G401 (cell line): ENCODE measurements at regions not wholly inside any gene's neighbourhood (a gene's known extent, or its start where the extent isn't known, plus 50 kb on each side); places are given as distances from the start of the nearest gene placed in this dataset.
"Not testable (repeated sequence)": the region's sequence is repeated elsewhere in the genome, so short reads cannot be mapped to it uniquely, and the experiment has no call there.

Experiments
- DNase-seq: peaks from one replicate; pipeline ENCODE4 v3.0.0-alpha.2; 2015; ENCODE audit warnings: low spot score
- in situ Hi-C: cut with HindIII; loops from 2 replicates; pipeline ENCODE4 v1.10.0; 2016; ENCODE audit warnings: low sequenced_read_pairs, mixed read lengths

DNA sequence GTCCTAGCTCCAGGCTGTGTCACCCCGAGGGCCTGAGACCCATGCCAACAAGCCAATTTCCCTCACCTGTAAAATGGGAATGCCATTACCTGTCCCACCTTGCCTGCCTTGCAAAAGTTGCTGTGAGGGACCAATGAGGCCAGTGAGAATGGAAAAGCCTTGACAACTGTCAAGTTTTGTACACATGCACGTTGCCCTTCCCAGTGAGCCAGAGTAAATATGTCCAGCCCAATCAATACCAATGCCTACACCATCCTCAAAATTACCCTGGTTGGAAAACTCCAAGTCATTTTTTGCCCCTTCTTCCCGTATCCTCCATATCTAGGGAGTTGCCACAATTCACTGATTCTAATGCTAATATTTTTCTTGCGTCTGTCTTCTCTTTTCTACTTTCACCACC lies 73.5 kb upstream of the RASGRF1 start:
- DNase-seq: no peak
- in situ Hi-C loops: no loop called here

DNA sequence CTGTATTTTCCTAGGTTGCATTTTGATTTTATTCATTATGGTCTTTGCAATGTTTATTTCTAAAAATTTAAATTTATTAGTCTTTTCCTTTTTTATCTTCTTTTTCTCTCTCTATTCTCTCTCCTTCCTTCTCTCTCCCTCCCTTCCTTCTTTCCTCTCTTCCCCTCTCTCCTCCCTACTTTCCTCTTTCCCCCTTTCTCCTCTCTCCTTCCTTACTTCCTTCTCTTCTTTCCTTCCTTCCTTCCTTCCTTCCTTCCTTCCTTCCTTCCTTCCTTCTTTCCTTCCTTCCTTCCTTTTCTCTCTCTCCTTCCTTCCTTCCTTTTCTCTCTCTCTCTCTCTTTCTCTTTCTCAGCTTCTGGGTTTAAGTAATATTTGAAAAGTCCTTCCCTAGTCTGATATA lies 72.8 kb upstream of the RASGRF1 start:
- in situ Hi-C loops: no loop called here
- DNase-seq: no peak

DNA sequence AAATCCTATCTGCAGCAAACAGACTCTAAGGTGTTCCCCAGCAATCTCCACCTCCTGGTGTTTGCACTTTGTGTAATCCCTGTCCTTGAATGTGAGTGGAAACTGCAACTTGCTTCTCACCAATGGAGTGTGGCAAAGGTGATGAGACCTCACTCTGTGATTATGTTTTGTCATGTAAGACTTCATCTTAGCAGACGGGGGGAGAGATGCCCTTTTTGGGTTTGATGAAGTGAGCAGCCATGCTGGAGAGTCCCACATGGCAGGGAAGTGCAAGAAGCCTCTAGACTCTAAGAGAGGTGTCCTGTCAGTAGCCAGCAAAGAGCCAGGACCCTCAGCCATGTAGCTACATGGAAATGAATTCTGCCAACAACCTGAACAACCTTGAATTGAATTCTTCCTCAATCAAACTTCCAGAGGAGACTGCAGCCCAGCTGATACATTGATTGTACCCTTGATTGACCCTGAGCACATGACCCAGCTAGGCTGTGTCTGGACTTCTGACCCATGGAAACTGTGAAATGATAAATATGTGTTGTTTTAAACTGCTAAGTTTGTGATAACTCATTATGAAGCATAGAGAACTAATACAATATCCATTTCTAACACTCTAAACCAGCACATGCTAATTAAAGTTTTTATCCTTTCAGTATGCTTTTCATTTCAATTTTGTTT lies 71.4 kb upstream of the RASGRF1 start:
- in situ Hi-C loops: no loop called here
- no peak for DNase-seq

DNA sequence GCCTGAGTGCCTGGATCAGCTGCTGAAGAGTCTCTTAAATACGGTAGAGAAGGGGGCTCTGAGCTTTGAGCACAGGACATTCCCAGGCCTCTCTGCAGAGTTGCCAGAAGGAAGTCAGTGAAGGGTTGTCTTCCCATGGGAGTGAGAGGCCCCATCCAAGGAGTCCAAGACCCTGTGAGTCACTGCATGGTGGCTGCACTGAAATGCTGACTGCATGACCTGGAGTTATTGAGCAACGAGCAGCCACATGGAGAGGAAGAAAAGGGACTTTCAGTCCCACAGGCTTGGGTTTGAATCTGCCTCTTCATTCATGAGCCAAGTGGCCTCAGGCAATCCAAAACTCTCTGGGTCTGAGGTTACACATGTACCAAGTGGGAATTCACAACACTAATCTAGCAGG lies 69.6 kb upstream of the RASGRF1 start:
- DNase-seq: no peak
- in situ Hi-C loops: no loop called here

DNA sequence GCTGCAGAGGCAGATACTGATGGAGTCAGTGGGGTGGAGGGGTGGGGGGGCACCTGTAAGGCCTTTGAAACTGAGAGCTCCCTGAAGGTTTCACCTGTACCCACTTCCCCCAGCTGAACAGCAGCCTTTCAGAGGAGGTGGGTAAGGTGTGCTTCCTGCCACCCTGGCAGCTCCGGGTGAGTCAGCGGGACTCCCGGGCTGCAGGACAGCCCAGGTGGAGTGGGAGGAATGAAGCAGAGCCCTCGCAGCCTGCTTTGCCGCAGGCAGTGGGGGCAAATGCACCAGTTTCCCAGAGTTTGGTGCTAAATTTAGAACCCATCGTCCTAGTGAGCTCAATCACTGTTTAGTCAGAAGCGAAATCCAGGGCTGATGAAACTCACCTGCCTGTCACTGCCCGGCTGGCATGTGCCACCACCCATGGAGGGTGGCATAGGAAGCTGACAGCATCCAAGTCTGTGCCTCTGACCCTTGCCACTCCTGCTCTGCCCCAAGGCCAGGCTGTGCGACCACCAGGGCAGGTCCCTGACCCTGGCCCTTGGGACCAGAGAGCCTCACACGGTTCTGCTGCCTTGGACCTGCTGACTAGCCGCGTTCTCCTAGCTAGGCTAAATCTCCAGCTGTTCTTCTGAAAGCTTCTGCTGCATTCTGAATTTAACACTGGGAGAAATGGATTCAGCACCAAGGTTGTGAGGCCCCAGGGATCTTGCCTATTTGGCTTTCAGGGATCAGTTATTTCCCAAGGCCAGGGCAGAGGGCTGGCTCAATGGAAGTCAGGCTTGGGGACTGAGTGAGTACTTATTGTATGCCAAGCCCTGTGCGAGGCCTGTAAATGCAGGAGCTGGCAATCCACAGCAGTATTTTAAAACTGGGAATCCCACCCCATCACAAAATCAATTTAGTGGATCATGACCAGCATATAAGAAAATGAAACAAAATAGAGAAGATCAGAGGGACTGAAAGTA lies 67.3 kb upstream of the RASGRF1 start:
- in situ Hi-C loops: no loop called here
- DNase-seq: no peak

DNA sequence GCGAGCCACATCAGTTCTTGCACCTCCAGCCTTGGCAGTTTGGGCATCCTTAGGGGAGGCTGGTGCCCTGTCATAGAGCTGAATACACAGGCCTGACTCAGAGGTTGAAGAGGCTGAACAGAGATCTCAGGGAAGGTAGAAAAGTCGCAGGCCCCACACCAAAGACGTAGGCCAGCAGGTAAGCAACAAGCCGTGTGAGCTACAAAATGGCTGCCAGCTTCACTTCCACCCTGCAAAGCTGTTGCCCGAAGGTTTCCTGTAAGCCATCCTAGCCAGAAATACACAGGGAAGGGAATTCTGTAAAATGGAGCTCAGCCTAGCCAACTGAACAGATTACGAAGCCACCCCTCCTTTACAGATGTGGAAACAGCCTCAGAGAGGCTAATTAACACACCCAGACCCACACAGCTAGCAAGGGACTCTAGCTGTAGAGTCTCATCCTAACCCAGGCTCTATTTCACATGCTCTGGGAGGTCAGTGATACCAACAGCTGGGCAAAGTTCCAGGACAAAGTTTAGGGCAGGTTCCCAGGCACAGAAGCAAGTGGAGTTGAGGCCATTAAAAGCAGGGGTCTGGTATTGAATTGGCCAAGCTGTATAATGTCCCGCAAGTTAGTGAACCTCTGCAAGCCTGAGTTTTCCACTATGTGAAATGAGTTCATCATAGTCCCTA lies 66.3 kb upstream of the RASGRF1 start:
- in situ Hi-C loops: no loop called here
- no peak for DNase-seq

DNA sequence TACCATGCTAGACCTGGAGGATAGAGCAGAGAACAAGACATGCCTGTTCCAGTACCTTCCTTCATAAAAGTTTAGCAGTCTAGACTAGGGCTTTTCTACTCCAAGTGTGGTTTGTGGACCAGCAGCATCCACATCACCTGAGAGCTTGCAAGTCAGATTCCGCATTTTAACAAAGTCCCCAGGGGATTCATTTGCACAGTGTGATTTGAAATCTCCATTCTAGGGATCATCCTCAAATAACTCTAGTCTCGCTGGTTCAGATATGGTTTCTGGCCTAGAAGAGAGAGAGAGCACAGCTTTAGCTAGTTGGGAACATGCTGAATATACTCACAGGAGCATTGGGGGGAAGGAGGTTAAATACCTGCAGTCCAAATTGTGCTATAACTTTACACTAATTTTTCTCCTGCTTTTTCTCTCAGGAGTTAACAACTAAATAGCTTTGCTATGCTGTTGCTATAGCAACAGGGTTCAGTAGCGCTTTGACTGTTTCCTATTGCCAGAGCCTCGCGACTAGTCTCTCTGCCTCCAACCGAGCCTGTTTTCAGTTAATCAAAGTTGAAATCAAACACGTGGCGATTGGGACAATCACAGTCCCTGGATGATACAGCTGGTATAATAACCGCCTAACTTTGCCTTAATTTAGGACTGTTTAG lies 64.0 kb upstream of the RASGRF1 start:
- DNase-seq: no peak
- in situ Hi-C loops: no loop called here

DNA sequence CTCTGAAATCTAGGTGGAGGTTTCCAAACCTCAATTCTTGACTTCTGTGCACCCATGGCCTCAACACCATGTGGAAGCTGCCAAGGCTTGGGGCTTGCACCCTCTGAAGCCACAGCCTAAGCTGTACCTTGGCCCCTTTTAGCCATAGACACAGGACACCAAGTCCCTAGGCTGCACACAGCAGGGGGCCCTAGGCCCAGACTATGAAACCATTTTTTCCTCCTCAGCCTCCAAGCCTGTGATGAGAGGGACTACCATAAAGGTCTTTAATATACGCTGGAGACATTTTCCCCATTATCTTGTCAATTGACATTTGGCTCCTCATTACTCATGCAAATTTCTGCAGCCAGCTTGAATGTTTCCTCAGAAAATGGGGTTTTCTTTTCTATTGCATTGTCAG lies 53.7 kb upstream of the RASGRF1 start:
- DNase-seq, in situ Hi-C loops: not testable (repeated sequence)

DNA sequence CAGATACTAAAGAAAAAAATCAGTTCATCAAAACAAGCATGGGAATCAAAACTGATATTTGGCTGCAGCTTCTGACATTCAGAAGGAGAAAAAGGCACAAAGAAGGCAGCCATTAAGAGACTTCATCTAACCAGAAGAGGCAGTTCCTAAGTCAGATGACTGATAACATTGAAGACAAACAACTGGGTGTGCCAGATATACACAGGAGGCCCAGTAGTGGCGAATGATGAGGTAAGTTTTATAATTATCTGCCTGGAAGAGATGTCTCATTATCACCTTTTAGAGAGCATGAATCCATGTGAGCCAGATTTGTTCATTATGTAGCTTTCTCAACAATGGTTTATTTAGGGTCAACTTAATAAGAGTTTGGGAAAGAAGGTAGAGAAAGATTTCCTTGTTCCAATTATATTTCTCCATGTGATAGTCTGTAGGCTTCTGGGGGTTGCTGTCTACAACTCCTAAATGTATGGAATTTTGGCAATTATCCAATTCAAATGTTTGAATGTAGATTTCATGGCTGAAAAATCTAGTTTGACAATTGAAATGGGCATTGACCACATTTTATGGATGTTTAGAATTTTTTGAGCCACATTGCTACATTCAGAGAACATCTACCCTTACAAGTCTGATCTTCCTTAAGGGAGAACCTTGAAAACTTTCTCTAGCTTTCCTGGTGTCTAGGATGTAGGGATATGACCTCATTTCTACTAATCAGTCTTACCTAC lies 50.4 kb upstream of the RASGRF1 start:
- in situ Hi-C loops: no loop called here
- no peak for DNase-seq
